Ovary (tissue), 3 donors: ENCODE measurements at regions not wholly inside any gene's neighbourhood (a gene's known extent, or its start where the extent isn't known, plus 50 kb on each side); places are given as distances from the start of the nearest gene placed in this dataset.

ENCODE experiments used
- POLR2A ChIP-seq: fragments of 450-650 bp; IDR thresholded peaks from one replicate; pipeline ENCODE4 v1.6.1; 2017; ENCODE audit warnings: antibody characterized with exemption, mild to moderate bottlenecking, moderate library complexity
- TF ChIP-seq, protein P1 (sequence below), 3 donors: fragments of 450-650 bp in 2 of 3; fragments of 200-600 bp in 1 of 3; IDR thresholded peaks; one replicate each; pipeline versions ENCODE4 v1.5.1 to v1.8.0; 2016 to 2022; ENCODE audit warnings: antibody characterized with exemption in 3 of 3, mild to moderate bottlenecking in 1 of 3
- donor health status: DM: no; HTN: no; CAD: no.

GRCh38 chr16:73543331-73543969 lies 495.5 kb upstream of the ZFHX3 start:
- TF ChIP-seq, protein P1, sequence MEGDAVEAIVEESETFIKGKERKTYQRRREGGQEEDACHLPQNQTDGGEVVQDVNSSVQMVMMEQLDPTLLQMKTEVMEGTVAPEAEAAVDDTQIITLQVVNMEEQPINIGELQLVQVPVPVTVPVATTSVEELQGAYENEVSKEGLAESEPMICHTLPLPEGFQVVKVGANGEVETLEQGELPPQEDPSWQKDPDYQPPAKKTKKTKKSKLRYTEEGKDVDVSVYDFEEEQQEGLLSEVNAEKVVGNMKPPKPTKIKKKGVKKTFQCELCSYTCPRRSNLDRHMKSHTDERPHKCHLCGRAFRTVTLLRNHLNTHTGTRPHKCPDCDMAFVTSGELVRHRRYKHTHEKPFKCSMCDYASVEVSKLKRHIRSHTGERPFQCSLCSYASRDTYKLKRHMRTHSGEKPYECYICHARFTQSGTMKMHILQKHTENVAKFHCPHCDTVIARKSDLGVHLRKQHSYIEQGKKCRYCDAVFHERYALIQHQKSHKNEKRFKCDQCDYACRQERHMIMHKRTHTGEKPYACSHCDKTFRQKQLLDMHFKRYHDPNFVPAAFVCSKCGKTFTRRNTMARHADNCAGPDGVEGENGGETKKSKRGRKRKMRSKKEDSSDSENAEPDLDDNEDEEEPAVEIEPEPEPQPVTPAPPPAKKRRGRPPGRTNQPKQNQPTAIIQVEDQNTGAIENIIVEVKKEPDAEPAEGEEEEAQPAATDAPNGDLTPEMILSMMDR (IDR thresholded peaks at IDR 0.05): no peak
- TF ChIP-seq POLR2A: no peak
